Neural progenitor cell (in vitro differentiated cells): ENCODE measurements at regions not wholly inside any gene's neighbourhood (a gene's known extent, or its start where the extent isn't known, plus 50 kb on each side); places are given as distances from the start of the nearest gene placed in this dataset.
"Not testable (repeated sequence)": the region's sequence is repeated elsewhere in the genome, so short reads cannot be mapped to it uniquely, and the experiment has no call there.

Experiments
- DNase-seq: peaks from one replicate; pipeline ENCODE4 v3.0.0-alpha.2; 2016; ENCODE audit warnings: low spot score
- H2AFZ ChIP-seq: fragments of 200-600 bp; sonication (generic); replicated peaks from 2 replicates; pipeline ENCODE4 v1.6.1; 2016; ENCODE audit warnings: antibody characterized with exemption
- H3F3A ChIP-seq: fragments of 200-600 bp; sonication (generic); 2 replicates; pipeline ENCODE4 v1.6.1; 2016; ENCODE audit warnings: antibody characterized with exemption, low read depth
- H3K27ac ChIP-seq: fragments of 200-600 bp; sonication (generic); 2 replicates; pipeline ENCODE4 v1.5.1; 2016; ENCODE audit warnings: mild to moderate bottlenecking
- H3K27me3 ChIP-seq: fragments of 200-600 bp; sonication (generic); 2 replicates; pipeline ENCODE4 v1.6.1; 2016; ENCODE audit warnings: mild to moderate bottlenecking, moderate library complexity
- H3K36me3 ChIP-seq: fragments of 200-600 bp; sonication (generic); 2 replicates; pipeline ENCODE4 v1.5.1; 2016
- H3K4me1 ChIP-seq: fragments of 200-600 bp; sonication (generic); 2 replicates; pipeline ENCODE4 v1.6.1; 2016; ENCODE audit warnings: mixed run types
- H3K4me2 ChIP-seq: fragments of 200-600 bp; sonication (generic); 2 replicates; pipeline ENCODE4 v1.6.1; 2016
- H3K4me3 ChIP-seq: fragments of 200-600 bp; sonication (generic); 2 replicates; pipeline ENCODE4 v1.5.1; 2016
- H3K79me2 ChIP-seq: fragments of 200-600 bp; sonication (generic); 2 replicates; pipeline ENCODE4 v1.6.1; 2016; ENCODE audit warnings: low read depth
- H3K9ac ChIP-seq: fragments of 200-600 bp; sonication (generic); 2 replicates; pipeline ENCODE4 v1.6.1; 2016
- H3K9me3 ChIP-seq: fragments of 200-600 bp; sonication (generic); 2 replicates; pipeline ENCODE4 v1.5.1; 2016; ENCODE audit warnings: low read depth
- H4K20me1 ChIP-seq: fragments of 200-600 bp; sonication (generic); 2 replicates; pipeline ENCODE4 v1.6.1; 2016; ENCODE audit warnings: low read depth
- H3K27ac Mint-ChIP-seq: 3 replicates; pipeline ENCODE4 v1.8.0; 2021; ENCODE audit warnings: mixed read lengths
- H3K27me3 Mint-ChIP-seq: 2 replicates; pipeline ENCODE4 v1.8.0; 2022; ENCODE audit warnings: low read depth, mild to moderate bottlenecking, inconsistent platforms, moderate library complexity, mixed read lengths; ENCODE audit not compliant: insufficient read depth
- H3K36me3 Mint-ChIP-seq: 3 replicates; pipeline ENCODE4 v1.8.0; 2021; ENCODE audit warnings: mixed read lengths
- H3K4me1 Mint-ChIP-seq: 3 replicates; pipeline ENCODE4 v1.8.0; 2021; ENCODE audit warnings: mixed read lengths
- H3K4me3 Mint-ChIP-seq: 3 replicates; pipeline ENCODE4 v1.8.0; 2021; ENCODE audit warnings: mild to moderate bottlenecking, moderate library complexity, mixed read lengths
- H3K9me3 Mint-ChIP-seq: 3 replicates; pipeline ENCODE4 v1.8.0; 2020; ENCODE audit warnings: mixed read lengths
- EZH2 ChIP-seq: fragments of 200-600 bp; sonication (generic); IDR thresholded peaks from 2 replicates; pipeline ENCODE4 v1.6.1; 2017; ENCODE audit warnings: antibody characterized with exemption, mild to moderate bottlenecking, moderate library complexity
- EZH2phosphoT487 ChIP-seq: fragments of 200-600 bp; sonication (generic); IDR thresholded peaks from 2 replicates; pipeline ENCODE4 v1.6.1; 2017; ENCODE audit warnings: antibody characterized with exemption
- TF ChIP-seq, protein P1 (sequence below): fragments of 200-600 bp; sonication (generic); IDR thresholded peaks from 2 replicates; pipeline ENCODE4 v1.5.1; 2017; ENCODE audit warnings: antibody characterized with exemption, mild to moderate bottlenecking

DNA sequence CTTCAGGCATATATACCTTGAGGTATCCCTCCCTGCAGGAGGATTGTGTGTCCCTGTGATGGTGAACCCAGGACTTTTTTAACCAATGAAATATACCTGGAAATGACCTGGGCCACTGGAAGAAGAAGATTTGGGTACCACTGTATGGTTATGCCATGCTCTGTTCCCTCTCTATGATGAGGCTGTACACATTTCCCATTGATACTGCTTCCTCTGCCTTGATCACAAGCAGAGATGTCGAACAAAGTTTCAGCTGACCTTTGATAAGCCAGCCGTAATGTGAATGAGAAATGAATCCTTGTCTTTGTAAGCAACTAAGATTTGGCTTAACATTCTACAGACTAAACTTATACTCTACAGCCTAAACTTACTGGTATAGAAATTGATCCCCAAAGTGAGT lies 78.4 kb upstream of the SPOPL start:
- Histone ChIP-seq H3K4me1 (no peaks in the 10 kb centered on the region), H3K27me3 (no peaks in the 10 kb centered on the region), H3K9me3 (peaks cover 3% of the 10 kb centered on the region), H3K79me2 (no peaks in the 10 kb centered on the region), H4K20me1 (no peaks in the 10 kb centered on the region), H2AFZ (no peak overlapping the region), H3K9ac (no peak overlapping the region), H3F3A (no peaks in the 10 kb centered on the region), H3K4me2 (no peak overlapping the region), H3K27ac (no peak overlapping the region), H3K36me3 (no peaks in the 10 kb centered on the region), H3K4me3 (no peak overlapping the region)
- H3K36me3 Mint-ChIP-seq, result no peaks in the 10 kb centered on the region
- H3K27ac Mint-ChIP-seq, result no peak overlapping the region
- H3K9me3 Mint-ChIP-seq, result peaks cover 11% of the 10 kb centered on the region
- H3K4me1 Mint-ChIP-seq, result peaks cover 4% of the 10 kb centered on the region
- TF ChIP-seq, protein P1, sequence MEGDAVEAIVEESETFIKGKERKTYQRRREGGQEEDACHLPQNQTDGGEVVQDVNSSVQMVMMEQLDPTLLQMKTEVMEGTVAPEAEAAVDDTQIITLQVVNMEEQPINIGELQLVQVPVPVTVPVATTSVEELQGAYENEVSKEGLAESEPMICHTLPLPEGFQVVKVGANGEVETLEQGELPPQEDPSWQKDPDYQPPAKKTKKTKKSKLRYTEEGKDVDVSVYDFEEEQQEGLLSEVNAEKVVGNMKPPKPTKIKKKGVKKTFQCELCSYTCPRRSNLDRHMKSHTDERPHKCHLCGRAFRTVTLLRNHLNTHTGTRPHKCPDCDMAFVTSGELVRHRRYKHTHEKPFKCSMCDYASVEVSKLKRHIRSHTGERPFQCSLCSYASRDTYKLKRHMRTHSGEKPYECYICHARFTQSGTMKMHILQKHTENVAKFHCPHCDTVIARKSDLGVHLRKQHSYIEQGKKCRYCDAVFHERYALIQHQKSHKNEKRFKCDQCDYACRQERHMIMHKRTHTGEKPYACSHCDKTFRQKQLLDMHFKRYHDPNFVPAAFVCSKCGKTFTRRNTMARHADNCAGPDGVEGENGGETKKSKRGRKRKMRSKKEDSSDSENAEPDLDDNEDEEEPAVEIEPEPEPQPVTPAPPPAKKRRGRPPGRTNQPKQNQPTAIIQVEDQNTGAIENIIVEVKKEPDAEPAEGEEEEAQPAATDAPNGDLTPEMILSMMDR, result no peak
- TF ChIP-seq EZH2phosphoT487 (no peak), EZH2 (no peak)
- H3K27me3 Mint-ChIP-seq, result peaks cover 2% of the 10 kb centered on the region
- no peak for DNase-seq
- H3K4me3 Mint-ChIP-seq, result no peak overlapping the region

DNA sequence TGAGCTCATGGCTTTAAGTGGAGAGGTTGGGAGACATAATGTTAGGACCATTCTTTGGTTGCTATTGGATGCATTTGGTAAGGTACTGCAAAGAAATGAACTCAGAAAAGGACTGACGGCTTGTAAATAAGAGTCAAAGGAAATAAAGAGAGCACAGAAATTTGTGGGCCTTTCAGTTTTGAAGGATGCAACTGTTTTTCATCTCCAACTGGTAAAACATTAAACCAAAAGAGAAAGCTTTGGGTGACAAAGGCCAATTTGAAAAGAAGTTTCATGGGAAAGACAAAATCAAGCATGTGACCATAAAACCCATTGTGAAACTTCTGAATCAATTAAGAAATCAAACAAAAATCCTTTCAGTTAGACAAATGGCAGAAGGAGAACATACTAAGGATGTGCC lies 77.8 kb upstream of the SPOPL start:
- no peaks in the 10 kb centered on the region for H3K36me3 ChIP-seq
- H3K4me3 Mint-ChIP-seq, result no peak overlapping the region
- peaks cover 11% of the 10 kb centered on the region for H3K9me3 Mint-ChIP-seq
- H3K27me3 Mint-ChIP-seq, result peaks cover 2% of the 10 kb centered on the region
- H3K4me2 ChIP-seq, result no peak overlapping the region
- H3K4me3 ChIP-seq, result no peak overlapping the region
- no peak for TF ChIP-seq EZH2phosphoT487
- TF ChIP-seq, protein P1, result no peak
- TF ChIP-seq EZH2, result no peak
- H4K20me1 ChIP-seq, result no peaks in the 10 kb centered on the region
- no peaks in the 10 kb centered on the region for H3K79me2 ChIP-seq
- no peaks in the 10 kb centered on the region for H3F3A ChIP-seq
- H3K4me1 Mint-ChIP-seq, result peaks cover 4% of the 10 kb centered on the region
- H2AFZ ChIP-seq, result no peak overlapping the region
- H3K9me3 ChIP-seq, result peaks cover 3% of the 10 kb centered on the region
- H3K36me3 Mint-ChIP-seq, result no peaks in the 10 kb centered on the region
- no peaks in the 10 kb centered on the region for H3K27me3 ChIP-seq
- no peak overlapping the region for H3K27ac Mint-ChIP-seq
- no peak overlapping the region for H3K9ac ChIP-seq
- no peak for DNase-seq
- no peak overlapping the region for H3K27ac ChIP-seq
- no peaks in the 10 kb centered on the region for H3K4me1 ChIP-seq

DNA sequence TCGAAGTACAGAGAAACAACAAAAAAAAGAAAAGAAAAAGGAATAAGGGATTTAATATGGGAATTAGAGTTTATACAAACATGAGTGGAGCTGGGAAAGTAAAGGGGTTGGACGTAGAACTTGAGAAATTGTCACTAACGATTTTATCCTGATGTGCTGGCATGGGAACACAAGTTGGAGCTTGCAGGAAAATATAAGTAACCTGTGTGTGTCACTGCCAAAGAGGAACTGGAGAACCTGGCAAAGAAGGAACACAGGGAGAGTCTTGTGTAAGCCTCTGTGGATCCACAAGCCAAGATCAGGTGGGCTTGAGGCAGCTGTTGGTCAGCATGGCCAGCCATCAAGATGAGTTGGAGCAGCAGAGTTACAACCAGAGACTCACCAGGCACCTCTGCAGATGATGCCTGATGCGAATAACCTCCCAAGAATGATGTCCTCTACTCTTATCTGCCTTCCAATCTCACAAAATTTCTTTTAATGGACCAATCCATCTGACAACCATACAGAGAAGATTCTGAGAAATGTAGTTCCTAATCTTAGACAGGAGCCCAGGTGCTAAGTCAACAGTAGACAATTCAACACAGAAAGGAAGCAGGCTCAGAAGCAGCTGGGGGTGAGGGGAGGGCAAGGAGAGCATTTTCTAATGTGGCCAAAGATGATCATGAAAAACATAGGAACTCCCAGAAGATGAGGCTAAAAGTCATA lies 77.0 kb upstream of the SPOPL start:
- H3K27me3 ChIP-seq, result no peaks in the 10 kb centered on the region
- H3F3A ChIP-seq, result no peaks in the 10 kb centered on the region
- no peaks in the 10 kb centered on the region for H3K79me2 ChIP-seq
- no peaks in the 10 kb centered on the region for H3K36me3 Mint-ChIP-seq
- no peak overlapping the region for H3K4me3 Mint-ChIP-seq
- peaks cover 3% of the 10 kb centered on the region for H3K9me3 ChIP-seq
- H3K36me3 ChIP-seq, result no peaks in the 10 kb centered on the region
- peaks cover 2% of the 10 kb centered on the region for H3K27me3 Mint-ChIP-seq
- TF ChIP-seq EZH2, result no peak
- TF ChIP-seq, protein P1, result no peak
- H3K4me1 Mint-ChIP-seq, result peaks cover 4% of the 10 kb centered on the region
- no peak for DNase-seq
- H3K4me1 ChIP-seq, result no peaks in the 10 kb centered on the region
- H3K27ac Mint-ChIP-seq, result no peak overlapping the region
- H3K9ac ChIP-seq, result no peak overlapping the region
- no peak overlapping the region for H3K4me2 ChIP-seq
- H4K20me1 ChIP-seq, result no peaks in the 10 kb centered on the region
- peaks cover 11% of the 10 kb centered on the region for H3K9me3 Mint-ChIP-seq
- no peak overlapping the region for H3K4me3 ChIP-seq
- no peak overlapping the region for H2AFZ ChIP-seq
- H3K27ac ChIP-seq, result no peak overlapping the region

DNA sequence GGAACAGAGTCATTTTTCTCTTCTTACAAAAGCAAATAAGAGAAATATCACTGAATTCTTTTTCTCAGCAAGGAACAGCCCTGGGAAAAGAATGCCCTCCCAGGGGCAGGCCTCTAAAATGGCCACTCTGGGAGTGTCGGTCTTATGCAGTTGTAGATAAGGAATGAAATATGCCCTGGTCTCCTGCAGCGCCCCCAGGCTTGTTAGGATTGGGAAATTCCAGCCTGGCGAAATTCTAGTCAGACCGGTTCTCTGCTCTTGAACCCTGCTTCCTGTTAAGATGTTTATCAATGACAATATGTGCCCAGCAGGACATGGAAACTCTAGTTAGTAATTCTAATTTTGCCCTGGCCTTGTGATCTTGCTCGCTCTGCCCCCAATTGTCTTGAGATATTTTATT lies 75.5 kb upstream of the SPOPL start:
- not testable (repeated sequence) for H3K27ac ChIP-seq, DNase-seq

More for the DNA sequence above, 75.5 kb upstream of the SPOPL start:
- peaks cover 11% of the 10 kb centered on the region for H3K9me3 Mint-ChIP-seq
- not testable (repeated sequence) for H3K27me3 ChIP-seq, H3K9me3 ChIP-seq, H3K36me3 ChIP-seq, H2AFZ ChIP-seq, H3F3A ChIP-seq, H3K4me3 Mint-ChIP-seq, H3K4me1 ChIP-seq, H3K27me3 Mint-ChIP-seq, H3K79me2 ChIP-seq, H3K4me2 ChIP-seq, H3K4me1 Mint-ChIP-seq, H4K20me1 ChIP-seq, H3K27ac Mint-ChIP-seq, H3K9ac ChIP-seq, H3K4me3 ChIP-seq, H3K36me3 Mint-ChIP-seq
